Retinal pigment epithelial cell (primary cell): ENCODE measurements at regions not wholly inside any gene's neighbourhood (a gene's known extent, or its start where the extent isn't known, plus 50 kb on each side); places are given as distances from the start of the nearest gene placed in this dataset.

ENCODE experiments used
- DNase-seq: peaks from one replicate; pipeline ENCODE4 v3.0.0-alpha.2; 2010; ENCODE audit warnings: low read depth
- H3K4me3 ChIP-seq: 2 replicates; pipeline ENCODE4 v1.5.1; 2011; ENCODE audit warnings: mild to moderate bottlenecking, low read length, control low read depth, moderate library complexity
- CTCF ChIP-seq: conservative IDR thresholded peaks from 2 replicates; pipeline ENCODE4 v1.5.1; 2011; ENCODE audit warnings: low read depth, low read length, control low read depth, inconsistent platforms

- H3K4me3 ChIP-seq, result no peak overlapping the region
- no peak for TF ChIP-seq CTCF
- DNase-seq, result no peak
Observed at GRCh38 chr21:33155005-33155404, 74.7 kb upstream of the IFNAR2 start.

- no peak overlapping the region for H3K4me3 ChIP-seq
- DNase-seq, result no peak
- TF ChIP-seq CTCF, result no peak
Observed at GRCh38 chr21:33155422-33155821, 74.3 kb upstream of the IFNAR2 start.

- H3K4me3 ChIP-seq, result no peak overlapping the region
- no peak for TF ChIP-seq CTCF
- no peak for DNase-seq
Observed at GRCh38 chr21:33157303-33157702, 72.4 kb upstream of the IFNAR2 start.

GRCh38 chr21:33158654-33159053 lies 71.1 kb upstream of the IFNAR2 start:
- DNase-seq, result no peak
- no peak overlapping the region for H3K4me3 ChIP-seq
- no peak for TF ChIP-seq CTCF

- DNase-seq, result no peak
- no peak for TF ChIP-seq CTCF
- no peak overlapping the region for H3K4me3 ChIP-seq
Observed at GRCh38 chr21:33162436-33162951, 67.2 kb upstream of the IFNAR2 start.

GRCh38 chr21:33168886-33169285 lies 60.9 kb upstream of the IFNAR2 start:
- H3K4me3 ChIP-seq, result no peak overlapping the region
- no peak for TF ChIP-seq CTCF
- no peak for DNase-seq

- no peak for TF ChIP-seq CTCF
Observed at GRCh38 chr21:33169359-33169758, 60.4 kb upstream of the IFNAR2 start.

More at GRCh38 chr21:33169359-33169758, 60.4 kb upstream of the IFNAR2 start:
- H3K4me3 ChIP-seq, result no peak overlapping the region
- DNase-seq, result no peak
